D721Med (cell line): ENCODE measurements at regions not wholly inside any gene's neighbourhood (a gene's known extent, or its start where the extent isn't known, plus 50 kb on each side); places are given as distances from the start of the nearest gene placed in this dataset.

ENCODE experiments used
- DNase-seq: peaks from one replicate; pipeline ENCODE4 v3.0.0; 2011; ENCODE audit warnings: low spot score; ENCODE audit not compliant: insufficient read length
- FAIRE-seq: peaks from 2 replicates; lab custom pipeline; 2011; peaks lifted over from hg19 to GRCh38; lab: Jason Lieb, UNC
- TF ChIP-seq, protein P1 (sequence below): IDR thresholded peaks from 2 replicates; pipeline ENCODE4 v1.5.1; 2012; ENCODE audit warnings: mild to moderate bottlenecking, control low read depth; ENCODE audit not compliant: insufficient read depth; ENCODE audit errors: missing control alignments

DNA sequence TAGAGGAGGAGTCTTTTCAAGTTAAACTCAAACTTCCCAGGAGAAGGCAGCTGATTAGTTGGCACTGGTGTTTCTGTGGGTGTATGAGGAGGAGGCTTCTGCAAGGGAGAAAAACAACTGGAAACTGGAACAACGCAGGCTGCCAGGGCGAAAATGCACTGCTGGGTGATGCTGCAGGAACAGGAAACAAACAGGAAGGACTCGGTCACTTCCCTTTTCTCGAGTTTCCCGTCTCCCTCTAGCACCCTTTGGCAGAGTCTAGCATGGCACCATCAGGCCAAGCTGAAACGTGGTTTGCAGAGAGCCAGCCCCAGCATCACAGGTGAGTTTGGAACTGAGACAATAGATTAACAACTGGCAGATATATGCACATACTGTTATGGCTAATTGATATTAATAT, 77.5 kb upstream of the CAST start:
- no peak for FAIRE-seq
- TF ChIP-seq, protein P1, sequence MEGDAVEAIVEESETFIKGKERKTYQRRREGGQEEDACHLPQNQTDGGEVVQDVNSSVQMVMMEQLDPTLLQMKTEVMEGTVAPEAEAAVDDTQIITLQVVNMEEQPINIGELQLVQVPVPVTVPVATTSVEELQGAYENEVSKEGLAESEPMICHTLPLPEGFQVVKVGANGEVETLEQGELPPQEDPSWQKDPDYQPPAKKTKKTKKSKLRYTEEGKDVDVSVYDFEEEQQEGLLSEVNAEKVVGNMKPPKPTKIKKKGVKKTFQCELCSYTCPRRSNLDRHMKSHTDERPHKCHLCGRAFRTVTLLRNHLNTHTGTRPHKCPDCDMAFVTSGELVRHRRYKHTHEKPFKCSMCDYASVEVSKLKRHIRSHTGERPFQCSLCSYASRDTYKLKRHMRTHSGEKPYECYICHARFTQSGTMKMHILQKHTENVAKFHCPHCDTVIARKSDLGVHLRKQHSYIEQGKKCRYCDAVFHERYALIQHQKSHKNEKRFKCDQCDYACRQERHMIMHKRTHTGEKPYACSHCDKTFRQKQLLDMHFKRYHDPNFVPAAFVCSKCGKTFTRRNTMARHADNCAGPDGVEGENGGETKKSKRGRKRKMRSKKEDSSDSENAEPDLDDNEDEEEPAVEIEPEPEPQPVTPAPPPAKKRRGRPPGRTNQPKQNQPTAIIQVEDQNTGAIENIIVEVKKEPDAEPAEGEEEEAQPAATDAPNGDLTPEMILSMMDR = no peak

DNA sequence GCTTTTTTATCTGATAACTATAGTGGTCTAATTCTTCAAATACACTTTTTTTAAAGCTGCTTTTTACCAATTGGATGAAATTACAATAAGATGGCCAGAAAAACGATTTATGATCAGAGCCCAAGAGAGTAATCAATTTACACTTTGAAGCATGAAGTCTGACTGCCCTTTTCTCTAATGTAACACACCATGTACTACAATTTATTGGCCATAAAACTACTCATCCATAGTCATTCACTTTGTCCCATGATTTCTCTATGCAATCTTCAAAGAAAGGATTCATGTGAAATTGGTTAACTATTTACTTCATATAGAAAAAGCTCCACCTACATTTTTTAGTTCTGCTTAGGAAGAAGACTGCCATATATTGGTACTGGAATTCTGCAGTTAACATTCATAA, 73.6 kb upstream of the CAST start:
- TF ChIP-seq, protein P1 = no peak
- no peak for DNase-seq
- no peak for FAIRE-seq

More for the DNA sequence above, 77.5 kb upstream of the CAST start:
- no peak for DNase-seq

DNA sequence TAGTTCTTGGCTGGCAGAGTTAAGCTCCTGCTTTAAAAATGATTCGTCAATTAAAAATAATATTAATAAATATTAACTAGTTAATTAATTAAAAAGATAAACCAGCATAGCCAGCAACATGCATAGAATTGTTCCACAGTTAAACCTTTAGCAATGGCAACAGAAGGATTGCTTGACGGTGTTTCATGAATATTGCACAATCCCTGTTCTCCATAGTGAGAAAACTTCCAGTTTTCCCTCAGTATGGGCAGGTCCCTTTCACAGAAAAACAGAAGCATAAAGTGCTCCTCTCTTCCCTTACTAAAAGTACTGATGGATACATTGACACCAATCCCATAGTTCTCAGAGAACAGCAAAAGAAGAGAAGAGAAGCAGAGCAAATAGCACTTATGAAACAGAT, 71.4 kb upstream of the CAST start:
- FAIRE-seq (no peak), DNase-seq (no peak)
- TF ChIP-seq, protein P1 = no peak

DNA sequence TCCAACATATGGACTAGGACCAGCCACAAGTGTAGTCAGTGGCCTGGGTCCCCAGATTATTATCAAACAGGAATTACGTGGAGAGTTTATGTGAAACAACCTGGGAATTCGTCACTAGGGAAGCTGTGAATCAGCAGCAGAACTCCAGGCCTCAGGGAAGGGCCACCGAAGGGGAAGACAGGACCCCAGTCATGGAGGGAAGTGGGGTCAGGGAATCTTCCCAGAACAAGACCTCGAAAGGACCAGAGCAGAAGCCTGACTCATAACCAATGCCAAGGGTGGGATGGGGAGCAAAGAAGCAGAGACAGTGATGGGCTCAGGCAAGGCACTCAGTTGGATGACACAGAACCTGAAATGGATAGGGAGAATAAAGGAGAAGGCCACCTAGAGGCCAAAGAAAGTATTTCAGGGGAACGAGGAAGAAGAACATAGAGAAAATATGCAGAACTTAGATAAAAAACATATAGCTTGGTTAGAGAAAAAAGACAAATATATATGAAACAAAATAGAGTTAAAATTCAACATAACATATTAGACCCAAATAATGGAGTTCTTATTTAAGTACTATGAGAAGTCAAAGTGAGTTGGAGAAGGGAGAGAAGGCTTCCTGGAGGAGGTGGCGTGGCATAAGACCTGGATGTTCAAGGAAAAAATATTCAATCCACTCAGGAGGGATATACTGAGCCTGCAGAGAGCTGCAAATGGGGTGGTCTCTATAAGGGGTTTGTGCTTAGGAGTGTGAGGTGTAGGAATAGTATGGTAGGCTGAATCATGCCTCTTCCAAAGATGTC, 66.7 kb upstream of the CAST start:
- FAIRE-seq (no peak), DNase-seq (no peak)
- TF ChIP-seq, protein P1 = peak; percentile 23

DNA sequence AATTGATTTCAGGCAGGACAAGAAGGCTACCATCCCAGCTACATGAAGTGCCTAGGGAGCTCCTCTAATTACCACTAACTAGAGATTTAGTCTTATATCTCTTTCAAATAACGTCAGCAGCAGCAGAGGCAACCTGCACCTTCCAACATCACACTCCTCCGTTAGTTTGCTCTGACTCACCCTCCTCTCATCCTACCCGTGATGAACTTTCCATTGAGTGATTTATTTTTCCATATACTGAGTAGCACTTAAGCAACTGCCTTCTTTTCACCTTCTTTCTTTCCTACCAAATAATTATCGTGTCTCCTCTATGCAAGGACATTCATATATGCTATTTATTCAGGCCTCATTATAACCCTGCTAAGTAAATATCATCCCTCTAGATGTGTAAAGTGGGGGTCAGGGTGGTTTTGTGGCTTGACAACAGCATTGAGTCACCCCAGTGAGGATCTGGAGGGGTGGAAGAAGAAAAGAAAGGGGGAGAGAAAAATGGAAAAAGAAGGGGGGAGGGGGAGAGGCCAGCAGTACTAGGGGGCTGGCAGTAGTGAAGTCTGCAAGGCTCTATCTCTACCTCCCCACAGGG, 64.6 kb upstream of the CAST start:
- TF ChIP-seq, protein P1 = no peak
- DNase-seq (no peak), FAIRE-seq (no peak)

DNA sequence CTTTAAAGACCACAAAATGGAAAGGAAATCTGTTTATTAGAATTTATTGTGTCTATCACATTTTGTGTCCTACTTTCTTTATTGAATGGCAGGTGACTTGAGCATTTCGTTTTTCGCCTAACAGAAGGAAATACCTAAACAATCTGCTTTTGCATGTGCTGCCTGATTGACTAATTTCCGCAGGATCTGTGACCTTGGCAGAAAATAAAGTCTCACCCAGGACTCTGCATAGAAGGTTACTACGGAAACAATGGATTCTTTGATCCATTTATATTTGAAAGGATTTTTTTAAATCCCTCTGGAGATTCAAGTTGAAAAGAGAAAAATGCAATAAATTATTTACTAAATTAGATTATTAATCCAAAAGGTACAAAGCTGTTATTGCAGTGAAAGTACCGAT, 61.0 kb upstream of the CAST start:
- TF ChIP-seq, protein P1 = no peak
- FAIRE-seq (no peak), DNase-seq (no peak)

DNA sequence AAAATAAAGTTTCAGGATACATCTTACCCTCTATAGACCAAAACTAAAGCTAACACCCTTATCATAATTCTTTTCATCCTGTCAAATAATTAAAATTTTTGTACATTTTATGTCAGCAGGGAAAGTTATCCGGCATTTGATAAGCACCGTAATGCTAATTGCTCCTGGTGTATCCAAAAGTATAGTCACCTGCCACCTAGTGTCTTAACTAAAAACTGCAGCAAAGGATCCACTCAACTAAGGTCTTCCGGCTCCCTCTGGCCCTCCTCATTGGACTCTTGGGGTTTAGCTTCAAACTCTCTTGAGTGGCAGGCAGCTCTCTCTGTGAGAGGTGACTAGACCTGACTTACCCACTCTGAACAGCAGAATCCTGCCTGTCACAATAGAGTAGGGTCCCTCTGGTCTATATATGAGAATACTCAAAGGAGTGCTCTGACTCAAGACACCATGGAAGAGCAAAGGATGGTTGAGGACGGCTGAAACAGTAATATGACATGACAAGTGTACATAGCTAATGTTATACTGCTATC, 60.4 kb upstream of the CAST start:
- DNase-seq (peak; percentile 24), FAIRE-seq (peak; percentile 29)
- TF ChIP-seq, protein P1 = peak; percentile 87
